NCI-H345 treated with DMSO at 0.1 percent for 48 hours (cell line): ENCODE measurements at regions not wholly inside any gene's neighbourhood (a gene's known extent, or its start where the extent isn't known, plus 50 kb on each side); places are given as distances from the start of the nearest gene placed in this dataset.

Experiments used
- DNase-seq: peaks from one replicate; lab custom pipeline; 2025; ENCODE audit not compliant: unreplicated experiment; lab: John Stamatoyannopoulos, UW

- no peak for DNase-seq
These were observed 409.4 kb upstream of the B3GAT1 start for GRCh38 chr11:134821422-134821821.

- DNase-seq: no peak
These were observed 407.0 kb upstream of the B3GAT1 start for GRCh38 chr11:134819041-134819440.

- DNase-seq: no peak
These were observed 406.5 kb upstream of the B3GAT1 start for GRCh38 chr11:134818516-134818915.

GRCh38 chr11:134815404-134815803 lies 403.4 kb upstream of the B3GAT1 start:
- no peak for DNase-seq

GRCh38 chr11:134807997-134808396 lies 396.0 kb upstream of the B3GAT1 start:
- DNase-seq: no peak

- no peak for DNase-seq
These were observed 390.6 kb upstream of the B3GAT1 start for GRCh38 chr11:134802598-134802997.

- no peak for DNase-seq
These were observed 390.1 kb upstream of the B3GAT1 start for GRCh38 chr11:134802116-134802515.

GRCh38 chr11:134801570-134801969 lies 389.5 kb upstream of the B3GAT1 start:
- no peak for DNase-seq

- DNase-seq: peak; percentile 58
These were observed 388.8 kb upstream of the B3GAT1 start for GRCh38 chr11:134800826-134801225.

- no peak for DNase-seq
These were observed 388.1 kb upstream of the B3GAT1 start for GRCh38 chr11:134800130-134800529.

- no peak for DNase-seq
These were observed 387.3 kb upstream of the B3GAT1 start for GRCh38 chr11:134799386-134799785.

GRCh38 chr11:134797411-134798089 lies 385.5 kb upstream of the B3GAT1 start:
- no peak for DNase-seq

- DNase-seq: no peak
These were observed 383.0 kb upstream of the B3GAT1 start for GRCh38 chr11:134795017-134795416.

GRCh38 chr11:134794192-134794591 lies 382.1 kb upstream of the B3GAT1 start:
- peak; percentile 52 for DNase-seq

- DNase-seq: no peak
These were observed 380.6 kb upstream of the B3GAT1 start for GRCh38 chr11:134792677-134793076.

GRCh38 chr11:134792044-134792443 lies 380.0 kb upstream of the B3GAT1 start:
- no peak for DNase-seq

- DNase-seq: no peak
These were observed 379.1 kb upstream of the B3GAT1 start for GRCh38 chr11:134791102-134791501.

GRCh38 chr11:134789104-134789503 lies 377.1 kb upstream of the B3GAT1 start:
- no peak for DNase-seq

GRCh38 chr11:134786636-134787035 lies 374.6 kb upstream of the B3GAT1 start:
- no peak for DNase-seq

GRCh38 chr11:134785660-134786284 lies 373.7 kb upstream of the B3GAT1 start:
- DNase-seq: no peak

- DNase-seq: no peak
These were observed 373.0 kb upstream of the B3GAT1 start for GRCh38 chr11:134785059-134785458.

GRCh38 chr11:134784568-134784967 lies 372.5 kb upstream of the B3GAT1 start:
- no peak for DNase-seq

- no peak for DNase-seq
These were observed 372.0 kb upstream of the B3GAT1 start for GRCh38 chr11:134784046-134784445.
